Right ventricle myocardium inferior (tissue), 1 donor: ENCODE measurements at regions not wholly inside any gene's neighbourhood (a gene's known extent, or its start where the extent isn't known, plus 50 kb on each side); places are given as distances from the start of the nearest gene placed in this dataset.
"Not testable (repeated sequence)": the region's sequence is repeated elsewhere in the genome, so short reads cannot be mapped to it uniquely, and the experiment has no call there.

Source experiments
- ATAC-seq: fragments of 200-7000 bp; cut with Tn5 transposase; one replicate; pipeline ENCODE4 v1.9.1; 2020; ENCODE audit warnings: mild to moderate bottlenecking, moderate library complexity
- DNase-seq: peaks from one replicate; pipeline ENCODE4 v3.0.0; 2021; ENCODE audit errors: missing footprints
- intact Hi-C: fragments of 100-400 bp; cut with DNase I; formaldehyde crosslinking; loops from one replicate; pipeline ENCODE4 v1.11.0; 2022
- donor health status: DM: no; HTN: yes; CAD: no; lungs with severe emphysema.

GRCh38 chr2:215811409-215812345, 201.7 kb downstream of the MREG start:
- ATAC-seq (no peak), DNase-seq (no peak)

GRCh38 chr2:215811003-215811402, 202.3 kb downstream of the MREG start:
- DNase-seq (no peak), ATAC-seq (no peak)
- intact Hi-C loops, result no loop called here

More at GRCh38 chr2:215811409-215812345, 201.7 kb downstream of the MREG start:
- intact Hi-C loops, result no loop called here

GRCh38 chr2:215808996-215809395, 204.4 kb downstream of the MREG start:
- DNase-seq (no peak), ATAC-seq (no peak)
- intact Hi-C loops, result no loop called here

GRCh38 chr2:215808194-215808593, 205.2 kb downstream of the MREG start:
- ATAC-seq (no peak), DNase-seq (no peak)
- intact Hi-C loops, result no loop called here

- ATAC-seq (no peak), DNase-seq (no peak)
- intact Hi-C loops, result no loop called here
These were observed 207.9 kb downstream of the MREG start for GRCh38 chr2:215805493-215805892.

GRCh38 chr2:215803150-215803549, 210.2 kb downstream of the MREG start:
- DNase-seq, result no peak
- no peak for ATAC-seq
- intact Hi-C loops, result no loop called here

- DNase-seq (no peak), ATAC-seq (no peak)
- intact Hi-C loops, result no loop called here
These were observed 214.2 kb downstream of the MREG start for GRCh38 chr2:215799194-215799593.

- intact Hi-C loops, result no loop called here
- ATAC-seq, result no peak
- no peak for DNase-seq
These were observed 215.7 kb downstream of the MREG start for GRCh38 chr2:215797676-215798075.

- intact Hi-C loops, result no loop called here
- DNase-seq, result no peak
- no peak for ATAC-seq
These were observed 217.1 kb downstream of the MREG start for GRCh38 chr2:215796140-215796855.

GRCh38 chr2:215794829-215795546, 218.4 kb downstream of the MREG start:
- DNase-seq (no peak), ATAC-seq (no peak)

GRCh38 chr2:215793747-215794595, 219.4 kb downstream of the MREG start:
- ATAC-seq (peak; percentile 63), DNase-seq (no peak)
- intact Hi-C loops, result no loop called here

More at GRCh38 chr2:215794829-215795546, 218.4 kb downstream of the MREG start:
- intact Hi-C loops, result no loop called here

GRCh38 chr2:215791481-215791937, 221.8 kb downstream of the MREG start:
- no peak for ATAC-seq
- DNase-seq, result no peak
- intact Hi-C loops, result no loop called here

GRCh38 chr2:215790523-215791421, 222.6 kb downstream of the MREG start:
- DNase-seq, result no peak
- ATAC-seq, result no peak
- intact Hi-C loops, result no loop called here

- no peak for ATAC-seq
- intact Hi-C loops, result no loop called here
- no peak for DNase-seq
These were observed 225.7 kb downstream of the MREG start for GRCh38 chr2:215787565-215788178.

- intact Hi-C loops, result no loop called here
- DNase-seq, result no peak
- no peak for ATAC-seq
These were observed 226.3 kb downstream of the MREG start for GRCh38 chr2:215787025-215787424.

- DNase-seq (no peak), ATAC-seq (peak; percentile 73)
- intact Hi-C loops, result no loop called here
These were observed 229.0 kb downstream of the MREG start for GRCh38 chr2:215784371-215784783.

- ATAC-seq, DNase-seq, intact Hi-C loops: not testable (repeated sequence)
These were observed 229.7 kb downstream of the MREG start for GRCh38 chr2:215783640-215784039.
